ENCODE measurements at regions not wholly inside any gene's neighbourhood (a gene's known extent, or its start where the extent isn't known, plus 50 kb on each side); places are given as distances from the start of the nearest gene placed in this dataset.

- TF ChIP-seq POLR2A (IDR thresholded peaks at IDR 0.05) (no peak), CTCF (IDR thresholded peaks at IDR 0.05) (no peak), EP300 (IDR thresholded peaks at IDR 0.05) (no peak)
Measured at GRCh38 chr4:138758876-138759553, 256.6 kb upstream of the NOCT start.
